ENCODE measurements at regions not wholly inside any gene's neighbourhood (a gene's known extent, or its start where the extent isn't known, plus 50 kb on each side); places are given as distances from the start of the nearest gene placed in this dataset.

DNA sequence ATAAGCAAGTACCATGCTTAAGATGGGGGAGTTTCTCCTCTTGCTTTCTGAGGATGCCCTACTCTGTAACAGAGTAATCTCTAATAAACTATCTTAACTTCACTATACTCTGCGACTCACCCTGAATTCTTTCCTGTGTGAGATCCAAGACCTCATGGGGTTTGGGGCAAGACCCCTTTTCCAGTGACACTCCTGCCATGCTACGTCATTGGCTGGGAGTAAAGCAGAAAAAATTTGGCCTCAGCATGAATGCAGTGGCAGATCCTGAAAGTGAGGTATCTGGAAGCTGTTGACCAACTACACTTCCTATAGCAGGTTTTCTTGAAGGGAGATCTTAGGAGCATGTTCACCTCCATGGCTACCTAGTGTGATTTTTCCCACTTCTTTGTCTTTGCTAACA, 109.1 kb upstream of the MED14 start:
- TF ChIP-seq, protein P1, sequence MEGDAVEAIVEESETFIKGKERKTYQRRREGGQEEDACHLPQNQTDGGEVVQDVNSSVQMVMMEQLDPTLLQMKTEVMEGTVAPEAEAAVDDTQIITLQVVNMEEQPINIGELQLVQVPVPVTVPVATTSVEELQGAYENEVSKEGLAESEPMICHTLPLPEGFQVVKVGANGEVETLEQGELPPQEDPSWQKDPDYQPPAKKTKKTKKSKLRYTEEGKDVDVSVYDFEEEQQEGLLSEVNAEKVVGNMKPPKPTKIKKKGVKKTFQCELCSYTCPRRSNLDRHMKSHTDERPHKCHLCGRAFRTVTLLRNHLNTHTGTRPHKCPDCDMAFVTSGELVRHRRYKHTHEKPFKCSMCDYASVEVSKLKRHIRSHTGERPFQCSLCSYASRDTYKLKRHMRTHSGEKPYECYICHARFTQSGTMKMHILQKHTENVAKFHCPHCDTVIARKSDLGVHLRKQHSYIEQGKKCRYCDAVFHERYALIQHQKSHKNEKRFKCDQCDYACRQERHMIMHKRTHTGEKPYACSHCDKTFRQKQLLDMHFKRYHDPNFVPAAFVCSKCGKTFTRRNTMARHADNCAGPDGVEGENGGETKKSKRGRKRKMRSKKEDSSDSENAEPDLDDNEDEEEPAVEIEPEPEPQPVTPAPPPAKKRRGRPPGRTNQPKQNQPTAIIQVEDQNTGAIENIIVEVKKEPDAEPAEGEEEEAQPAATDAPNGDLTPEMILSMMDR (conservative IDR thresholded peaks at IDR 0.05; ENCODE audit: low read length): no peak
- no peak for TF ChIP-seq EZH2phosphoT487 (IDR thresholded peaks at IDR 0.05; ENCODE audit: borderline replicate concordance, low read depth, low read length)

Measured in OCI-LY7 (cell line).